NCI-H2196 (cell line): ENCODE measurements at regions not wholly inside any gene's neighbourhood (a gene's known extent, or its start where the extent isn't known, plus 50 kb on each side); places are given as distances from the start of the nearest gene placed in this dataset.

Experiments
- DNase-seq: peaks from one replicate; lab custom pipeline; 2025; ENCODE audit not compliant: unreplicated experiment; lab: John Stamatoyannopoulos, UW

GRCh38 chr21:36532769-36533467 lies 53.0 kb upstream of the CLDN14 start:
- DNase-seq = no peak

DNA sequence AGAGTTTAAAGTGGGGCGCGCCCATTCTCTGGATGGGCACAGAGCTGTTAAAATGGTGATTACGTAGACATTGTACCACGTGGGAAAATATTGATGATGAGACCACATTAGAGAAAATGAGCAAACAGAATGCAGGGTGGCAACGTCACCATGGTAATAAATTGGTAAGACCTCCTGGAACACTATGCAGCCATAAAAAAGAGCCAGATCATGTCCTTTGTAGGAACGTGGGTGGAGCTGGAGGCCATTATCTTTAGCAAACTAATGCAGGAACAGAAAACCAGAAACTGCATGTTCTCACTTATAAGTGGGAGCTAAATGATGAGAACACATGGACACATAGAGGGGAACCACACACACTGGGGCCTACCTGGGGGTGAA lies 53.5 kb upstream of the CLDN14 start:
- no peak for DNase-seq

- DNase-seq = no peak
These were observed 54.7 kb upstream of the CLDN14 start for GRCh38 chr21:36534656-36535055.

- DNase-seq = no peak
These were observed 55.8 kb upstream of the CLDN14 start for GRCh38 chr21:36535618-36536241.

DNA sequence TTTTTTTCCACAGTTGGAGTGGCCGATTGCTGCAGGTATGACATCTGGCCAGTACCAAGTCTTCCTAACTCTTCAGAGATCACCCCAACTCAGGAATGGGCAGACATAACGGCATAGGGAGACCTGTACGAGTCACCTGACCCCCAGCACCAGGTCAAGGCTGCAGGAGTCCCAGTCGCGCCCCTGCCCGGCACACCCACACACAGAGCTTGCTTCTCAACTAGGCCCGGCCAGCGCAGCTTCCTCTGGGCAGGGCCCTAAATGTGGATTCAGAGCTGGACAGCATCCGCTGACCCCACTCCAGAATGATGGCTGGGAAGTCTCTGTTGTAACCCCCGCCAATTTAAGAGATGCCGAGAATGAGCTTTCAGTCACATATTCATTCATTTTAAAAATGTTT lies 58.8 kb upstream of the CLDN14 start:
- DNase-seq = no peak

GRCh38 chr21:36539434-36540150 lies 59.7 kb upstream of the CLDN14 start:
- DNase-seq = no peak

DNA sequence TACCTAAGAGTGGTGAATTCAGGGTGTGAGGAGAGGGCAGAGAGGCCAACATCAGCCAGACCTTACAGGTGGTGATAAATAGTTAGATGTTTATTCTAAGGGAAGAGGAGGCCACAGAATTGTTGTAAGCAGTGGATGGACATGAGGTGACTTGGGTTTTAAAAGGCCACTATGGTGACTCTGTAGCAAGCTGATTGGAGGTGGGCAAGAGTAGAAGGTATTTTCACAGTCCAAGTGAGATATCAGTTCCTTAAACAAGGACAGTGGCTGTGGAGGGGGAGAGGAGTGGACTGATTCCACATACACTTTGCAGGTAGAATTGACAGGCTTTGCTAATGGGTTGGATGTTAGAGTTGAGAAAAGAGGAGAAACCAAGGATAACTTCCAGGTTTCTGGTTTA lies 60.8 kb upstream of the CLDN14 start:
- no peak for DNase-seq

GRCh38 chr21:36541721-36542139 lies 61.8 kb upstream of the CLDN14 start:
- DNase-seq = no peak

- no peak for DNase-seq
These were observed 62.6 kb upstream of the CLDN14 start for GRCh38 chr21:36542312-36543101.

GRCh38 chr21:36543924-36544323 lies 64.0 kb upstream of the CLDN14 start:
- DNase-seq = no peak

DNA sequence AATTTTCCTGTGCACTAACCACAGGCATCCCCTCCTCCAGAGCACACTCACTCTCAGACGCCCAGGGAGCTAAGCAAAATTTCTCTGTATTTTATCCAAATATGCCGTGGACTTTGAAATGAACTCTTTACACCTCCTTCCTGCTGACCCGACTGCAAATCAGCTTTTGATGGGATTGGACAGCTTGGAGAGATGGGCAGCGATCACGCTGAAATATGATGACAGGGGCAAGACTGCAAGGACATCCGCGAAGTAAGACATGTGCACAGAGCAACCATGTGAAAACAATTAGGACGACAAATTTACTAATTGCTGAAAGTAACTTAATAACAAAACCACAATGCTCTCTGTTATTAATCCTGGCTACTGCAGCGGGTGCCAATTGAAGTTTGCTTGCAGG lies 64.6 kb upstream of the CLDN14 start:
- DNase-seq = no peak

- no peak for DNase-seq
These were observed 66.0 kb upstream of the CLDN14 start for GRCh38 chr21:36545776-36546511.

DNA sequence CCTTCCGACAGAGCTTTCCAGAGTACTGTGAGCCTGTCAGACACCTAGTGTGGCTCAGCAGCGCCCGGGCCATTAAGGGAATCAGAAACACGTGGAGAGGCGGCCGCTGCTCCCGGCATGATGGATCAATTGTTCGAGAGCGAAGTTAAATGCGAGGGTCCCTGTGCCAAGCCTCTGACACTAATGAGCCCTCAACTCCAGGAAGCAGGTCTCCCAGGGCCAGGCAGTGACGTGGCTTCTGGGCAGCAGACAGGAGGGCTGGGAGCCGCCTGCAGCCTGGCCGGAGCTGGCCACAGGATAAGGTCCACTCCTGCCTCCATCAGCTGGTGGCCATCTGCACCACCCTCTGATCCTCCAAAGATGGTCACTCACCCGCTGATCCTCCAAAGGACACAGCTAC lies 67.5 kb upstream of the CLDN14 start:
- DNase-seq = no peak

GRCh38 chr21:36548866-36549265 lies 68.9 kb upstream of the CLDN14 start:
- no peak for DNase-seq

DNA sequence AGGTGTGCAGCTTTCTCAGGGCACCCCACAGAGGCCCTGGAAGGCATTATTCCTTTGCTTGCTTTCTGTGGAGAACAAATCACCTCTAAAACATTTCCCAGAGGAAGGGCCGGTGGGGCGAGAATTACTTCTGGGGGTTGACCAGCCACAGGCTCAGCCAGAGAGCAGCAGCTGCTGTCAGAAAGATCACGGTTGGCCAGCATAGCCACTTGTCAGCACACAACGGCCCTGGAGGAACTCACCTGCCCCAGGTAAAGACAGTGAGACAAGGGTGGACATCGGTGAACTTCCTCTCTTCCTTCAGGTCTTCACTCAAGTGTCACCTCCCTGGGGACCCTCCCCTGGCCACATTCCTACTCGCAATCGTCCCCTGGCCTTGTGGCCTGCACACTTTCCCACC lies 69.5 kb upstream of the CLDN14 start:
- no peak for DNase-seq

- DNase-seq = no peak
These were observed 70.8 kb upstream of the CLDN14 start for GRCh38 chr21:36550761-36551160.

DNA sequence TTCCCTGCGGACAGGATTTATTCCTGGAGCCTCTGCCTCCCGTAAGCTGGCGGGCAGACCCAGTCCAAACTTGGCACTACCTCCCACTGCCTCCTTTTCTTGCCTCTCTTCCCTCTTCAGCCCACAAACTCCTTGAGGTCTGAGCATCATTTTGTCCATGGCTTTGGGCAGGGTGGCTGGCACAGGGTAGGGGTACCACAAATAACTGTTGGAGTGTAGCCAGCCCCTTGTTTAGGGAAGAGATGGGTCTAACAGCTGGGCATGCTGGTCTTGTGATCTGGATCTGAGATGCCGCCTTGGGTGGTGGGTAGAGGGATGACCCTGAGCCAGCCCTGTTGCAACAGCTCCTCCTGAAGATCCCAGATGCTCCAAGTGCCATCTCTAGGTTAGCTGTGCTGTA lies 71.4 kb upstream of the CLDN14 start:
- no peak for DNase-seq

- no peak for DNase-seq
These were observed 72.0 kb upstream of the CLDN14 start for GRCh38 chr21:36551731-36552433.

DNA sequence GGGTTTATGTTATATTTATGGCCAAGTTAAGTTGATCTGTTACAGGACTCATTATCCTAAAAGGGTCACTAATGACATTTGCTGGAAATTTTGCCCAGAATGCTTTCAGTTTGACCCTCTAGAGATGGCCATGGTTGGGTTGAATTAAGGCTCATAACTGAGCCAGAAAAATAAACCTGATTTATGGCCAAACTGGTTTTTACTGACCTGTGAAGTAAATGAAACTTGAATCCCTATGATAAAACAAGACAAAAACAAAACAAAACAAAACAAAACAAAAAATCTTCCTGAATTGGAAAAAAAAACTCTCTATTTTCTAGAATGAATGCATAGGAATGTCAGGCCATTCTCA lies 72.5 kb upstream of the CLDN14 start:
- no peak for DNase-seq

DNA sequence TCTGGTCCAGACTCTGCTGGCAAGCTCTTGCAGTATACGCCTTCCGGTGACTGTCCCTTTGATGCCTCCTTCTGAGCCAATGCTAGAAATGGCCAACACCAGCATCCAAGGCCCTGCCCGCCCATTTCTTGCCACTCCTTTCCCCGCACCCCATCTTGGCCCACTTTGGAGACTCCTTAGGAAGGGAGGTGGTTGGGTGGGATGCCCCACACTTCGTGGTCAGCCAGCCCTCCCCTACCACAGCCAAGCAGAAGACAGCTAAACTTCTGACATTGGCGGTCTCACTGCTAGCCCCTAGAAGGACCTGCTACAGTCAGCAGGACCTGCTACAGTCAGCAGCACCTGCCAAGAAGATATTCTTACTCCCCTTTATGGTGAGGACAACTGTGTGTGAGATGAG lies 73.5 kb upstream of the CLDN14 start:
- DNase-seq = no peak
